Upper lobe of right lung (tissue), 1 donor: ENCODE measurements at regions not wholly inside any gene's neighbourhood (a gene's known extent, or its start where the extent isn't known, plus 50 kb on each side); places are given as distances from the start of the nearest gene placed in this dataset.

Experiments
- ATAC-seq: fragments of 200-7000 bp; cut with Tn5 transposase; one replicate; pipeline ENCODE4 v1.9.1; 2020; ENCODE audit warnings: mild to moderate bottlenecking, moderate library complexity
- DNase-seq: peaks from one replicate; pipeline ENCODE4 v3.0.0-alpha.2; 2020
- H3K27ac ChIP-seq: fragments of 200-600 bp; one replicate; pipeline ENCODE4 v1.8.0; 2022
- H3K27me3 ChIP-seq: fragments of 200-600 bp; one replicate; pipeline ENCODE4 v1.8.0; 2022; ENCODE audit warnings: mild to moderate bottlenecking
- H3K36me3 ChIP-seq: fragments of 200-600 bp; one replicate; pipeline ENCODE4 v1.8.0; 2022
- H3K4me1 ChIP-seq: fragments of 200-600 bp; one replicate; pipeline ENCODE4 v1.8.0; 2022
- H3K4me3 ChIP-seq: fragments of 200-600 bp; one replicate; pipeline ENCODE4 v1.8.0; 2022; ENCODE audit warnings: mild to moderate bottlenecking
- H3K9me3 ChIP-seq: fragments of 200-600 bp; one replicate; pipeline ENCODE4 v1.8.0; 2022
- CTCF ChIP-seq: fragments of 200-600 bp; IDR thresholded peaks from one replicate; pipeline ENCODE4 v1.8.0; 2022; ENCODE audit warnings: antibody characterized with exemption
- intact Hi-C: fragments of 100-400 bp; cut with DNase I; formaldehyde crosslinking; loops from one replicate; pipeline ENCODE4 v1.11.0; 2022
- donor health status: DM: no; HTN: yes; CAD: no; lungs with severe emphysema.

- DNase-seq (no peak), ATAC-seq (no peak)
- no peak for TF ChIP-seq CTCF
- Histone ChIP-seq H3K9me3 (no peaks in the 10 kb centered on the region), H3K4me3 (no peak overlapping the region), H3K4me1 (peaks cover 19% of the 10 kb centered on the region), H3K27ac (no peak overlapping the region), H3K27me3 (no peaks in the 10 kb centered on the region), H3K36me3 (no peaks in the 10 kb centered on the region)
- intact Hi-C loops, result no loop called here
These were observed 200.1 kb downstream of the OPA1 start for GRCh38 chr3:193793123-193793522.

GRCh38 chr3:193794002-193794881 is 201.2 kb downstream of the OPA1 start:
- Histone ChIP-seq H3K36me3 (no peaks in the 10 kb centered on the region), H3K27me3 (no peaks in the 10 kb centered on the region), H3K9me3 (no peaks in the 10 kb centered on the region), H3K27ac (no peak overlapping the region), H3K4me3 (no peak overlapping the region), H3K4me1 (peaks cover 16% of the 10 kb centered on the region)
- TF ChIP-seq CTCF, result no peak
- intact Hi-C loops, result no loop called here
- DNase-seq (no peak), ATAC-seq (peak; percentile 19)

- intact Hi-C loops, result no loop called here
- Histone ChIP-seq H3K4me1 (peaks cover 16% of the 10 kb centered on the region), H3K4me3 (no peak overlapping the region), H3K27ac (no peak overlapping the region), H3K27me3 (no peaks in the 10 kb centered on the region), H3K36me3 (no peaks in the 10 kb centered on the region), H3K9me3 (no peaks in the 10 kb centered on the region)
- DNase-seq (no peak), ATAC-seq (no peak)
- no peak for TF ChIP-seq CTCF
These were observed 202.2 kb downstream of the OPA1 start for GRCh38 chr3:193795062-193795690.

DNA sequence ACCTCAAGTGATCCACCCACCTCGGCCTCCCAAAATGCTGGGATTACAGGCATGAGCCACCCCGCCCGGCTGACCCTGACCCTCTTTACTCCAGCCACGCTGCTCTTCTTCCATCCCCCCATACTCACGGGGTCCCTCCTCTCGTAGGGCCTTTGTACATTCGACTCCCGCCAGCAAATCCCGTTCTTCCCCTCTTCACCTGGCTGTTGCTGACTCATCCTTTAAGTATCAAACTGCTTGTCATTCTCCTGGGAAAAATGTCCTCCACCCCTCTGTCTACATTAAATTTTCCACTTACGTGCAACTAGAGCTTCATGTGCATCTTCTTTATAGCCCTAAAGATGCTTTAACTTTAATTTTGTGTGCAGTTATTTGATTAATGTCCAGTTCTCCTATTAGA is 203.1 kb downstream of the OPA1 start:
- intact Hi-C loops, result no loop called here

DNA sequence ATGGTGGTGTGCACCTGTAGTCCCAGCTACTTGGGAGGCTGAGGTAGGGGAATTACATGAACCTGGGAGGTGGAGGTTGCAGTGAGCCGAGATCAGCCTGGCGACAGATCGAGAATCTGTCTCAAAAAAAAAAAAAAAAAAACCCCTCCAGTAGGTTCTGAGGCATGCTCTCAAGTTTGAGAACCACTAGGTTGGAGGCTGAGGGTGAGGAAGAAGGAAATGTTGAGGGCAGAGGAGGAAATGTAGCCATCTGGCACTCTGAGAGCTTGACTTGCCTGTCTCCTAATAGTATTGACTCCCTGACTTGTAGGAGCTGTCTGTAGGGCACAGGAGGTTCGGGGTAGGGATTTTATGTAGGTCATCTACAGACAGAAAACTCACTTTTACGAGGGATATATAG is 204.6 kb downstream of the OPA1 start:
- peaks cover 6% of the 10 kb centered on the region for H3K4me1 ChIP-seq

More for the DNA sequence above, 203.1 kb downstream of the OPA1 start:
- H3K27ac ChIP-seq, result no peak overlapping the region
- TF ChIP-seq CTCF, result no peak
- no peaks in the 10 kb centered on the region for H3K27me3 ChIP-seq
- DNase-seq (no peak), ATAC-seq (no peak)
- no peak overlapping the region for H3K4me3 ChIP-seq
- no peaks in the 10 kb centered on the region for H3K36me3 ChIP-seq
- H3K4me1 ChIP-seq, result peaks cover 9% of the 10 kb centered on the region
- H3K9me3 ChIP-seq, result no peaks in the 10 kb centered on the region

More for the DNA sequence above, 204.6 kb downstream of the OPA1 start:
- no peaks in the 10 kb centered on the region for H3K36me3 ChIP-seq
- TF ChIP-seq CTCF, result no peak
- intact Hi-C loops, result no loop called here
- no peak overlapping the region for H3K27ac ChIP-seq
- no peak overlapping the region for H3K4me3 ChIP-seq
- H3K27me3 ChIP-seq, result no peaks in the 10 kb centered on the region
- no peaks in the 10 kb centered on the region for H3K9me3 ChIP-seq
- ATAC-seq, result no peak
- no peak for DNase-seq
